ENCODE measurements at regions not wholly inside any gene's neighbourhood (a gene's known extent, or its start where the extent isn't known, plus 50 kb on each side); places are given as distances from the start of the nearest gene placed in this dataset.

DNA sequence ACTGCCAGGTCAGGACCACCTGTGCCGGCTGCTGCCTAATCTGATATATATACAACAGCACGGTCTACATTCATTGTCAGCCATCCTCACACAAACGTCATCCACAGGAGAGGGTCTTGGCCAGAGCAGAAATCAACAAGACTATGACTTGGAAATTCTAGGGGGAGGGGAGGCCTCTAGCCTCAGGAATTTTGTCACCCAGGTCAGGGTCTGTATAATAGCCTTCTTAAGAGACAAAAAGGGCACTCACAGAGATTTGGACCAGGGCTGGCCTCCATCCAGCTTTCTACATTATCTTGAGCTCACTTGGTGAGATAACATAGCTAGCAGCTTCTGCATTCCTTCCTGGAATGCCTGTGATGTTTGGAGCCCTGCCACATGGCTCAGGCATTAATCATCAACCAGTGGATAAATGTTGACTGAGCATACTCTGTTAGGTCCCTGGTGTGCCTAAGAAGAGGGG is 50.4 kb upstream of the CTIF start:
- no peak for DNase-seq

DNA sequence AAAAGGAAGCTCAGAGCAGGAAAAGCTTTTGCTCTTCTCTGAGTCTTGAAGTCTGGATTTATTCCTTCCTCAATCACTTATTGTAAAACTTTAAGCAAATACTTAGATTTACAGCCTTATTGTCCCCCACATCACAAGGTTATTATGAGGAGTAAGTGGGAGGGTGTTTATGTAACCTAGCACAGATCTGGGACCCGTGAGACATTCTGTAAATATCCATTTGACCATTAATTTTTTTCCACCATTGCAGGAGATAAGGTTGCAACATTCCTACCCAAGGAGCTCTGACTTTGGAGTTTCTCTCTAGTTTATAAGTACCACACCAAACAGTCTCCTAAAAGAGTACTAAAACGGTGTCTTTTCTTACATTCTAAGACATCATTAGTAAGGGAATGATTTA is 52.1 kb upstream of the CTIF start:
- no peak for DNase-seq

DNA sequence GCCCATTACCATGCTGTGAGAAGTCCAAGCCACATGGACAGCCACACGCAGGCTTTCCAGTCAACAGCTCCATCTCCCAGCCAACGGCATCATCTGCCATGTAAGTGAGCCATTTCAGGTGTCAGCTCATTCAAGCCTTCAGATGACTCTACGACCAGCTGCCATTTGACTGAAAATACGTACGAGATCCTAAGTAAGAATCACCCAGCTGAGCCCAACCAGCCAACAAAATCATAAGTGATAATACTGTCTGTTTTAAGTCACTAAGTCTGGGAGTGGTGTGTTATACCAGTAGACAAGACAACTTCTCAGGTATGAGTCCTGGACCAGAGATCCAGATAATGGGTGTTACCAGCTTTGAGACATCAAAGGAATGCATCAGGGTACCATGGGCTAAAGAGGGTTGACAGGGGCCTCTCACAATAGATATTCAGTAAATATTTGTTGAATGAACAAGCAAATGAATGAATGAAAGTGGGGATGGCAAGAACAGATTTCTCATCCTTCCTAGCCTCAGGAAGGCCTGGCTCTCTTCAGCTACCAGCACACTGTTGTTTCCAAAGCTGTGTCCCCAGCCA is 52.9 kb upstream of the CTIF start:
- DNase-seq, result no peak

DNA sequence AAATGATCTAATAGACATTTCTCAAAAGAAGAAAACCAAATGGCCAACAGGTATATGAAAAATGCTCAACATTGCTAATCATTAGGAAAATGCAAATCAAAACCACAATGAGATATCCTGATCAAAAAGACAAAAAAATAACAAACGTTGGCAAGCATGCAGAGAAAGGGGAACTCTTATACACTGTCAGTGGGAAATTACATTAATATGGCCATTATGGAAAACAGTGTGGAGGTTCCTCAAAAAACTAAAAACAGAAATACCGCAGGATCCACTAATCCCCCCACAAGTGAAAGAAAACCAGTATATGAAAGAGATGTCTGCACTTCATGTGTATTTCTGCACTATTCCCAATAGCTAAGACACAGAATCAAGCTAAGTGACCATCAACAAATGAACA is 57.7 kb upstream of the CTIF start:
- no peak for DNase-seq

- DNase-seq, result no peak
Measured at GRCh38 chr18:48479531-48479930, 59.3 kb upstream of the CTIF start.

DNA sequence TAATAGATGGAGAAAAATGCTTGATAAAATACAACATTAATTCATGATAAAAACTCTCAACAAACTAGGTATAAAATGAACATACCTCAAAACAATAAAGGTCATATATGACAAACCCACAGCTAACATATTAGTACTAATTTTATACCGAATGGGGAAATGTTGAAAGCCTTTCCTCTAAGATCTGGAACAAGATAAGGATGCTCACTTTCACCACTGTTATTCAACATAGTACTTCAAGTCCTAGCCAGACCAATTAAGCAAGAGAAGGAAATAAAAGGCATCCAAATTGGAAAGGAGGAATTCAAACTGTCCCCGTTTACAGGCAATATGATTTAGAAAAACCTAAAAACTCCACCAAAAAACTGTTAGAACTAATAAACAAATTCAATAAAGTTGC is 61.5 kb upstream of the CTIF start:
- DNase-seq, result no peak

GRCh38 chr18:48476550-48476917 is 62.3 kb upstream of the CTIF start:
- no peak for DNase-seq

GRCh38 chr18:48475635-48476549 is 62.9 kb upstream of the CTIF start:
- peak; percentile 56 for DNase-seq

GRCh38 chr18:48473816-48474215 is 64.6 kb upstream of the ZBTB7C start:
- no peak for DNase-seq

GRCh38 chr18:48472610-48473009 is 63.4 kb upstream of the ZBTB7C start:
- no peak for DNase-seq

DNA sequence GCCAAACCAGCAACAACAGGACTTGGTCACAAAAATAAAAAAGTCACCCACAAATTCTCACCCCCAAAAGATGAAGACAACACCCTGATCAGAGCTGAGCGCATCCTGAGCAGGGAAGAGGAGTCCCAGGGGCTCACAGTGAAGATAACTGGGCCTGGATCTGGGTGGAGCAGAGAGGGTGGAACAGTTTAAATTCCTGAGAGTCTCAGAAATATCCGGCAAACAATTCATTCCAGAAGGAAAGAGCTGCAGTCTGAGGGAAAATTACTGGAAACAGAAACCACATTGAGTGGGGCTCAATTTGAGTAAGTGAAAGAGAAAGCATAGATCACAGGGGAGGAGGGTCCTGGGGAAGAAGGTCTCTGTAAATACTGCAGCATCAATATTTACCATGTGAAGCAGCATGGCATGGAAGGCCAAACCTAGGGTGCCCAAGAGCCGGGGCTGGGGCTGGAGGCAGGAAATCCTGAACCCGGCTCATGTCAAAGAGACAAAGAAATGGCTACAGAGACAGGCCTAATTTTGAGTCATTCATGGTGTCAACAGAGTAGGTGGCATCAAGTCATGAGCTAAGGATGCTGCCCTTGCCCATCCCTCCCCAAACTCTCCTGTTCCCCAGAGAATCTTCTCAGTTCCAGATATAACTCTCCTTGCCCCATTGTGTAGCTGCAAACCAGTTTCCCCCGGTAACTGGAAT is 61.4 kb upstream of the ZBTB7C start:
- no peak for DNase-seq

DNA sequence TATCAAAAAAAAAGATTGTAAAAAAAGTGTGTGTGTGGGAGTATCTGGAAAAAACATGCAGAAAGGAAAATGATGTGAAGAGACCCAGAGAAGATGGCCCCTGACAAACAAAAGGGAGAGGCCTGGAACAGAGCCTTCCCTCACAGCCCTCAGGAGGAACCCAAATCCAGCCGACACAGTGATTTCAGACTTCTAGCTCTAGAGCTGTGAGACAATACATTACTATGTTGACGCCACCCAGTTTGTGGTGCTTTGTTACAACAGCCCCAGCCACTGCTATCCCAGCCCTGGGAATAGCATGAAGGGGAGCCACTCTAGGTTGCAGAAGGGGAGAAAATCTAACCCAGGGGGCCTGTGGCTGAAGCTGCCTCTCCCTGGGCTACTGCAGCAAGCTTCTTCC is 59.0 kb upstream of the ZBTB7C start:
- DNase-seq, result no peak

DNA sequence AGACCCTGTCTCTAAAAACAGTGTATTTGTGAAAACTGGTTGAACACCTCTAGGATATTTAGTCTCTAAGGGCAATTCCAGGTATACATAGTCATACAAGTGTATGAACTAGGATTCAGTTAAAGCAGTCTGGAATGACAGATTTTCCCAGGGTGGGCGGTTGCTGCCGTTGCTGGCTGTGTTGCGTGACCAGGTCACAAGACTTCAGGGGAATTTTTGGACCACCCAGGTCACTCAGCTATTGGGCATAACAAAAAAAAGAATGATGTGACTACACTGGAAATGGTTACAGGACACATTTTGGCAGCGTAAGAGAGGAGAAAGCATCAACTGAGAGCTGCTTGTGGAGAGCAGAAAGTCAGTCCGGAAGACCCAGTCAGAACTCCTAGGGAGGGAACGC is 58.0 kb upstream of the ZBTB7C start:
- DNase-seq, result no peak

- DNase-seq, result no peak
Measured at GRCh38 chr18:48462510-48462909, 53.3 kb upstream of the ZBTB7C start.

DNA sequence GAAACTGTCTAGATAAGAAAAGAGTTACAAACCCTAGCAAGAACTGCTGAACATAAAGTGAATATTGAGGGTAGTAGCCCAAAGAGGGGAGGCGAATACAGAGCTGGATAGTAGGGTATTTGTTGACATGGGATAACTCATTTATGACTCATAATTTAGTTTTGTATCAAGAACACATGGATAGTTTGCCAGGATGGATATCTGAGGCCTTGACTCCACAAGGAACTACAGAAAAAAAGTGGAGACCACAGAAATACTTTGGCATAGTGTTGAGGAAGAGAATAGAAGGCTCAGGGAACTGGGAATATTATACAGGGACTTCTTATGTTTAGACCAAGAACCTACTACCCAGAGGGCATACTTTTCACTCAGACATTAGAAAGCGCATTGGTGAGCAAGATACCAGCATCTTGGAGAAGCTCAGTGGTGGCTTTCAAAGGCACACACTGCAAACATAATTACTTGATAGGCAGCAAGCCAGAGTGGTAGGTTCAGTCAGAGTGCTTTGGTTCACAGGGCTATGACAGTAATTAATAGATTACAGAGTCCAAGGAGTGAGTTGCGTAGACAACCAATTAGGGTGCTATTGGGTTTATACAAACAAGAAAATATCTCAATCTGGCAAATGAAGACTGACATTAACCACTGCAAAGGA is 51.9 kb upstream of the ZBTB7C start:
- DNase-seq, result no peak

- DNase-seq, result no peak
Measured at GRCh38 chr18:48459465-48459864, 50.3 kb upstream of the ZBTB7C start.

GRCh38 chr18:48459016-48459415 is 49.8 kb upstream of the ZBTB7C start:
- no peak for DNase-seq
